Osteocyte (in vitro differentiated cells): ENCODE measurements at regions not wholly inside any gene's neighbourhood (a gene's known extent, or its start where the extent isn't known, plus 50 kb on each side); places are given as distances from the start of the nearest gene placed in this dataset.

ENCODE experiments used
- DNase-seq: peaks from one replicate; pipeline ENCODE4 v3.0.0; 2021; ENCODE audit warnings: mixed read lengths; ENCODE audit not compliant: unreplicated experiment; ENCODE audit errors: extremely low spot score
- H3K27ac Mint-ChIP-seq: one replicate; pipeline ENCODE4 v1.8.0; 2021; ENCODE audit warnings: mild to moderate bottlenecking, mixed read lengths; ENCODE audit not compliant: unreplicated experiment
- H3K27me3 Mint-ChIP-seq: one replicate; pipeline ENCODE4 v1.8.0; 2021; ENCODE audit warnings: mixed read lengths; ENCODE audit not compliant: unreplicated experiment
- H3K36me3 Mint-ChIP-seq: one replicate; pipeline ENCODE4 v1.8.0; 2021; ENCODE audit warnings: mixed read lengths; ENCODE audit not compliant: unreplicated experiment
- H3K4me1 Mint-ChIP-seq: one replicate; pipeline ENCODE4 v1.8.0; 2021; ENCODE audit warnings: mixed read lengths; ENCODE audit not compliant: unreplicated experiment
- H3K4me3 Mint-ChIP-seq: one replicate; pipeline ENCODE4 v1.8.0; 2021; ENCODE audit warnings: mild to moderate bottlenecking, moderate library complexity, mixed read lengths; ENCODE audit not compliant: unreplicated experiment
- H3K9me3 Mint-ChIP-seq: one replicate; pipeline ENCODE4 v1.8.0; 2021; ENCODE audit warnings: mixed read lengths; ENCODE audit not compliant: unreplicated experiment
- TF ChIP-seq, protein P1 (sequence below): fragments of 200-600 bp; sonication (generic); IDR thresholded peaks from 2 replicates; pipeline ENCODE4 v1.5.0; 2021; ENCODE audit warnings: antibody characterized with exemption, mild to moderate bottlenecking, moderate library complexity

DNA sequence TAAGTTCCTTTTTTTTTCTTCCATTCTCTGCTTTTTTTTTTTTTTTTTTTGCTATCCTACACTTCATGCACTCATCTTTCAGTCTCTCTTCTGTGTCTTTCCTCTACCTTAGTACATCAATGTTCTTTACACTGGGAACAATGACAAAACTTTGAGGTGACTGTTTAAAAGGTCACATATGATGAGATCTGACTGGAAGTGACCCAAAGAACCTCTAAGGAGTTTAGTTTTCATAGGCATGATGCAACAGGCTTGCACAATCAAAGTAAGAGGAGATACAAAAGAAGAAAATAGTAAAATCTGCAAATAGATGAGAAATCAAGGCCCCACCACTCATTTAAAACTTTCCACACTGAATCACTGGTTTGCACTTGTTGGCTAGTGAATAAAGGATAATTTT, 840.8 kb downstream of the TBC1D32 start:
- TF ChIP-seq, protein P1, sequence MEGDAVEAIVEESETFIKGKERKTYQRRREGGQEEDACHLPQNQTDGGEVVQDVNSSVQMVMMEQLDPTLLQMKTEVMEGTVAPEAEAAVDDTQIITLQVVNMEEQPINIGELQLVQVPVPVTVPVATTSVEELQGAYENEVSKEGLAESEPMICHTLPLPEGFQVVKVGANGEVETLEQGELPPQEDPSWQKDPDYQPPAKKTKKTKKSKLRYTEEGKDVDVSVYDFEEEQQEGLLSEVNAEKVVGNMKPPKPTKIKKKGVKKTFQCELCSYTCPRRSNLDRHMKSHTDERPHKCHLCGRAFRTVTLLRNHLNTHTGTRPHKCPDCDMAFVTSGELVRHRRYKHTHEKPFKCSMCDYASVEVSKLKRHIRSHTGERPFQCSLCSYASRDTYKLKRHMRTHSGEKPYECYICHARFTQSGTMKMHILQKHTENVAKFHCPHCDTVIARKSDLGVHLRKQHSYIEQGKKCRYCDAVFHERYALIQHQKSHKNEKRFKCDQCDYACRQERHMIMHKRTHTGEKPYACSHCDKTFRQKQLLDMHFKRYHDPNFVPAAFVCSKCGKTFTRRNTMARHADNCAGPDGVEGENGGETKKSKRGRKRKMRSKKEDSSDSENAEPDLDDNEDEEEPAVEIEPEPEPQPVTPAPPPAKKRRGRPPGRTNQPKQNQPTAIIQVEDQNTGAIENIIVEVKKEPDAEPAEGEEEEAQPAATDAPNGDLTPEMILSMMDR: no peak
- Mint-ChIP-seq H3K27ac (no peak overlapping the region), H3K4me1 (no peaks in the 10 kb centered on the region), H3K36me3 (no peaks in the 10 kb centered on the region), H3K9me3 (no peaks in the 10 kb centered on the region), H3K4me3 (no peak overlapping the region), H3K27me3 (no peaks in the 10 kb centered on the region)
- DNase-seq: no peak

DNA sequence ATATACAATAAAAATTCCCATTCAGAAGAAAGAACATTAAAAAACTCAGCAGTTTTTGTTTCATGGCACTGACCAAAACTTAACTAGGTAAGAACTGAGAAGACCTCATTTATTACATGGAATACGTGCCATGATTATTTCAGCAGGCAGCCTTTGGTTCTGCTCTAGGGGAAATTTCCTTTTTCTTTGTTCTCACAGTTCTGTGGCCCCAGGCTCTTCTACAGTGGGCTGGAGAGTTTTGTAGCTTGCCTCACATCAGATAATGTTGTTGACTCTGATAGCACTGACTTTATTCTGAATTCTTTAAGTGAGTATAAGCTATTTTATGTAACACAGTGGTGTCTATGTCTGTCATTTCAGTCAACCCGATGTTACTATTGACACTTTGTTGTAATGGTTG, 844.3 kb downstream of the TBC1D32 start:
- no peaks in the 10 kb centered on the region for H3K27me3 Mint-ChIP-seq
- TF ChIP-seq, protein P1: no peak
- H3K4me1 Mint-ChIP-seq: no peaks in the 10 kb centered on the region
- no peaks in the 10 kb centered on the region for H3K9me3 Mint-ChIP-seq
- DNase-seq: no peak
- H3K36me3 Mint-ChIP-seq: no peaks in the 10 kb centered on the region
- H3K4me3 Mint-ChIP-seq: no peak overlapping the region
- H3K27ac Mint-ChIP-seq: no peak overlapping the region

DNA sequence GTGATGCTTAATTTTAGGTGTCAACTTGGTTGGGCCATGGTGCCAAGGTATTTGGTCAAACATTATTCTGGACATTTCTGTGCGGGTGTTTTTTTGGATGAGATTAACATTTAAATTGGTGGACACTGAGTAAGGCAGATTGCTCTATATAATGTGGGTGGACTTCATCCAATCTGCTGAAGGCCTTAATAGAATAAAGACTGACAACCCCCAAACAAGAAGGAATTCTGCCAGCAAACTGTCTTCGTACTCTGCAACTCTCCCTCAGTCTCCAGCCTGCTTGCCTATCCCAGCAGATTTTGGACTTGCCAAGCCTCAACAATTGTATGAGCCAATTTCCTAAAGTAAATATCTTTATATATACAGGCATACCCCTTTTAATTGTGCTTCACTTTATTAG, 850.1 kb downstream of the TBC1D32 start:
- TF ChIP-seq, protein P1: no peak

DNA sequence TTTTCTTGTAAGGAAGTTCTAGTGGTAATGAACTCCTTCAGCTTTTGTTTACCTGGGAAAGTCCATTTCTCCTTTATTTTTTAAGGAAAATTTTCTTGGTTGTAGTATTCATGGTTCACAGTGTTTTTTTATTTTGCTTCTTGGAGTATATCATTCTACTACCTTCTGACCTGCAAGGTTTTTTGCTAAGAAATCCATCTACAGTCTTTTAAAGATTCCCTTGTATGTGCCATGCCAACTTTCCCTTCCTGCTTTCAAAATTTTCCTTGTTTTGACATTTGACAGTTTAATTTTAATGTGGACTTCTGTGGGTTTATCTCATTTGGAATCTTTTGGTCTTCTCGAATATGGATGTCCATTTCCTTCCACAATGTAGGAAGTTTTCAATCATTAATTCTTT, 855.6 kb downstream of the TBC1D32 start:
- H3K4me3 Mint-ChIP-seq: no peak overlapping the region
- TF ChIP-seq, protein P1: no peak
- H3K36me3 Mint-ChIP-seq: no peaks in the 10 kb centered on the region
- no peaks in the 10 kb centered on the region for H3K27me3 Mint-ChIP-seq
- H3K9me3 Mint-ChIP-seq: peaks cover 27% of the 10 kb centered on the region
- H3K4me1 Mint-ChIP-seq: no peaks in the 10 kb centered on the region
- no peak overlapping the region for H3K27ac Mint-ChIP-seq
- no peak for DNase-seq

More for the DNA sequence above, 850.1 kb downstream of the TBC1D32 start:
- Mint-ChIP-seq H3K27ac (no peak overlapping the region), H3K36me3 (no peaks in the 10 kb centered on the region), H3K9me3 (peaks cover 8% of the 10 kb centered on the region), H3K4me1 (no peaks in the 10 kb centered on the region), H3K4me3 (no peak overlapping the region), H3K27me3 (no peaks in the 10 kb centered on the region)
- no peak for DNase-seq

DNA sequence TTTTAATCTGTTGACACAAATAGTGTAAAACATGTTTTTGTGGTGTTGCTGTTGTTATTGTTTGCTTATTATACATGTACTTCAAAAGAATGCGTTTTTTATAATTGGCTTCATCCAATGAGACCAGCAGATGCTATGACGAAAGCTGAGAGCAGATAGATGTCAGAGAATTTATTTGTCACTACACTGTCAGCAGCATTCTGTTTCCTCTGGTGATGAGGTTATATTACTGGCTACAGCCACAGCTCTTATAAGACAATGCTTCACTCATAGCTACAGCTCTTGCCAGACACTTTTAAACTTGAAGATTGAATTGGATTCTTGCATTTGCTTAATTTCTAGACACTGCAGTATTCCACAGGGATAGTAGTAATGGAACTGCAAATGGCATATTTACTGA, 860.5 kb downstream of the TBC1D32 start:
- no peak for DNase-seq
- Mint-ChIP-seq H3K27ac (no peak overlapping the region), H3K27me3 (no peaks in the 10 kb centered on the region), H3K9me3 (peaks cover 16% of the 10 kb centered on the region), H3K4me1 (no peaks in the 10 kb centered on the region), H3K36me3 (no peaks in the 10 kb centered on the region), H3K4me3 (no peak overlapping the region)
- TF ChIP-seq, protein P1: no peak
